ENCODE measurements at regions not wholly inside any gene's neighbourhood (a gene's known extent, or its start where the extent isn't known, plus 50 kb on each side); places are given as distances from the start of the nearest gene placed in this dataset.

DNA sequence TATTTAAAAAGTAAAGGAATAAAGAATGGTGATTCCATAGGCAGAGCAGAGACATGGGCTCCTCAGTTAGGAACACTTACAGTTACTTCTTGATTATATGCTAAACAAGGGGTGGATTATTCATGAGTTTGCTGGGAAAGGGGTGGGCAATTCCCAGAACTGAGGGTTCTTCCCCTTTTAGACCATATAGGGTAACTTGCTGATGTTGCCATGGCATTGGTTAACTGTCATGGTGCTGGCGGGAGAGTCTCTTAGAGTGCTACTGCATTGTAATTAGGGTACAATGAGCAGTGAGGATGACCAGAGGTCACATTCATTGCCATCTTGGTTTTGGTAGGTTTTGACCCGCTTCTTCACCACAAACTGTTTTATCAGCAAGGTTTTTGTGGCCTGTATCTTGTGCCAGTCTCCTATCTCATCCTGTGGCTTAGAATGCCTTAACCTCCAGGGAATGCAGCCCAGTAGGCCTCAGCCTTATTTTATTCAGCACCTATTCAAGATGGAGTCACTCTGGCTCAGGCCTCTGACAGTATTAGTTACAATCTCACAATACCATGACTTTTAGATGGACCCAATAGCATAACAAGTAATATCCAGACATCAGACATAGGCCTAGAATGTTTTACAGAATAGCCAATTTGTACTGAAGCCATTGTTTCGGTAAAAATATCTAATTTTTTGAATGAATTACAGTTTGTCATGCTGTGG is 106.8 kb downstream of the ZBTB18 start:
- intact Hi-C loops (cut with micrococcal nuclease), result no loop called here

DNA sequence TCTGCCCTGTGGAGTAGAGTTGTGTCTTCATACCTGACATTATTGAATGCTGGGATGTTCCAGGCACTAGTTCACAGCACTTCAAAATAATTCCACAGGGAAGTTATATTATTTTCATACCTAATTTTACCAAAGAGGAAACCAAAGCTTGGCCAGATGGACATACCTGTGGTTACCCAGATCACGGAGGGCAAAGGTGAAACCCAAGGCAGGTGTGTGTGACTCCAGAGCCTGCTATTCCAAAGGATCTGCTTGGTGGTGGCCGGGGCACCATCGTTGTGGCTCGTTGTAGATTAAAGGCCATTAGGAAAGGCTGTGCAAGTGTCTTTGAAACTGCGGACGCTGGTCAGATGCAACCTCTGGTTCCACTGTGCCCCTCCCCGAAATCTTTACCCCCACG is 108.6 kb downstream of the ZBTB18 start:
- intact Hi-C loops (cut with micrococcal nuclease), result no loop called here

DNA sequence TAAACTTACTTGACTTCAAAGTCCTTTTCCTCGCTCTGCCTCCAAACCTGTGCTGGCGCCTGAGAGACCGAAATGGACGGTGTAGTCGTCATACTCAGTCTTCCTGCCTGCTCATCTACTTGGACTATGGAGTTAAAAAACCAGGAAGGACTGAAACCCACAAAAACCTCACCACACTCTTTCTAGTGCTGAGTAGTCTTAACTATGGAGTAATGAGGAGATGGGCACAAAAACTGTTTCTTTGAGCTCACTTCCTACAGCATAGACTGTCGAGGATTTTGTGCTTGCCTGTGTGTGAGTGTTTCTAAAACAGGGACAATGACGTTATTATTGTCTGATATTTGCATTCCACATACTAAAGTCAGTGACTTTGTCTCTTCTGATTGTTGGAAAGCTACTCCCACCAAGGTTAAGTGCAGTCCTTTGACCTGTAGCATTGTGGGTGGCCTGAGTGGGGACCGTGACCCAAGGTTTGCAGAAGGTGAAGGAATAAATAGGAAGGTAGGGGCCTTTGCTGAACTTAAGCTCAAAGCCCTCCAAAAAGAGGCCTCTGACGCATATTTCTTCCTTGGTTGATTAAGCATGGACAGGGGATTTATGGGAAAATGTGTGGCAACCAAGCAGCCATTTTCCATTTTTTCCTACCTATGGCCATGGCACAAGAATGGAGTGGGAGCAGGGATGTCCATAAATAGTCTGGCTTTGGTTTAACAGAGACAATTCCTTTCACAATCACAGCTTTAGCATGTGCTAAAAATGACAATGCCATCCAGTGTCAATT is 109.6 kb downstream of the ZBTB18 start:
- intact Hi-C loops (cut with micrococcal nuclease), result no loop called here

DNA sequence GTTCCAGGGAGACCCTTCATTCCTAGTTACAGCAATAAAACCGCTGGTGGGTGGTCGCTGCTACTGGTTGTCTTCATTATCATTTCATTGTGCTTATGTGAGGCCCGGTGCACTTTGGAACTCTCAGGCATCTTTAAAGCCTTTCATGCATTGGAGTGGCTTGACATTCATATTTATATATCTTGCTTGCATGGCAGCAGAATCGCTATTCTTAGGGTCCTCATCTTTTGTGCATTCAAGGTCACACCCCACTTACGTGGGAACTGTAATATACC is 110.1 kb downstream of the ZBTB18 start:
- intact Hi-C loops (cut with micrococcal nuclease), result no loop called here

DNA sequence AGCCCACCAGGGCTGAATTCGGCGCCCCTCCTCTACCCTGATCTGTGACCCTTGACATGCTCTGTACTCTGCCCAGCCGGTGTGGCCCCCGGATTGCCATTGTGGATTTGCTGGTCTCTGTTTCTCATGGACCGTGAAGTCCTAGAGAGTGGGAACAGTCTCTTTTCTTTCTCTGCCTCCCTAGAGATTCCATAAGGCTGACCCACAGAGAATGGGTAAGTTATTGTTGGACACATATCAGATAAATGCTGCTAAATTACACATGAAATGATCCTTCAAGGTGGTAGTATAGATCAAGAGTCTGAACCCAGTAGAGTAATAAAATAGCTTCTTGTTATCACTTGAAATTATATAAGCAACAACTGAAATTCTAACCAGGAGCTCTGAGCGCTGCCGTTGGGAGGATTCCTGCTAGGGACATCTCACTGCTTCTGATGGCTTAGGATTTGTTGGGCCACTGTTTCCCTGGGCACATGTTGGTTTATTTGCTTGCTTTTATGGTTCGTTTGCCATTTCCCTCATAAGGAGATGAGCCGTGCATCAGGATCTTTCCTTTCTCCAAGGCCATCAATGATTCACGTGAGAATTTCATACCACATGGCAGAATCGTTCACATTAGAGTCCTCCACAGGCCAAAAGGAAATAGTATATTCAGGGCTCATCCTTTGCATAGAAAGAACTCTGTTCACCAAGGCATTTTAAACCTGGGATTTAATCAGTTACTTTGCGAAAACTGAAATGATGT is 111.9 kb downstream of the ZBTB18 start:
- intact Hi-C loops (cut with micrococcal nuclease), result no loop called here

DNA sequence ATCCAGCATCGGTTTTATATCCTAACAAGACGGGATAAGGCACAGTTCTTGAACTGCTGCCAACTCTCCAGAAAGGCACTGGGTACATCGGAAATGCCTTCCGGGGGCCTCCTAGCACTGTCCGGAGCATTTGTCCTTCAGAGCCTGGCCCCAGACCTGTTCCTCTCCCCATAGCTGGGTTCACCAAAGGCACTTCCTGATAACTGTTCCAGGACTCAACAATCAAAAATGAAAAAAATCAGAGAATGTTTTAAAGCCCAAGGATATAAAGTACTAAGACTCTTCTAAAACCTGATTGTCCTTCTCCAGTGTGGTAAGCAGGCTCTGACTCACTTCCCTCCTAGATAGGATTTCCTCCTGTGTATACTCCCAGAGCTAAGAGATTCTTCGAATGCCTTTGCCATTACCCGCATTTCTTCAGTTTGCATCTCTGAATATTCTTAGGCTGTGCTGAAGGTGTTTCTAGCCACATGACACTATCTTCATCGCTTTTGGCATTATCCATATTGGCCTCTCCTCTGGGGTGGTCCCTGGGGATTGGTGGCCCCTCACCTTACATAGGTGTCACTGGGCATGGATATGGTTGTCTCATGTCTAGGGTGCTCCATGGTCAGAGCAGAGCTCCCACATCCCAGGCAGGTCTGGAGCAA is 112.9 kb downstream of the ZBTB18 start:
- intact Hi-C loops (cut with micrococcal nuclease), result no loop called here

DNA sequence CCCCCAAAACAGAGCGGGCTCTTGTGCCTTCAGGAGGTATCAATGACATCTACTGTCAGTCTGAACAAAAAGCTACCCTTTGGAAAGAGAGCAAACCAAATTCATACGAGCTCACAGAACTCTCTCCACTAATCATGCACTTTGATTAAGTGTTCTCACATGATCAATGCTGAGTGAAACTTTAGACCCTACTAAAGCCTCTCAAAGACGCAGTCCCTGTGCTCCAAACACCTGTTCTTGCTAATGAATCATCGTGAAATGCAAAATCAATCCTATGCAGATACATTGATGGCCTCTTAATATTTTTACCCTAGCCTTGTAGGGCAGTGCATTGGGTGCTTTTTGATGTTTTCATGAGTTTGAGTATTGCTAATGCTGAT is 113.4 kb downstream of the ZBTB18 start:
- intact Hi-C loops (cut with micrococcal nuclease), result no loop called here

DNA sequence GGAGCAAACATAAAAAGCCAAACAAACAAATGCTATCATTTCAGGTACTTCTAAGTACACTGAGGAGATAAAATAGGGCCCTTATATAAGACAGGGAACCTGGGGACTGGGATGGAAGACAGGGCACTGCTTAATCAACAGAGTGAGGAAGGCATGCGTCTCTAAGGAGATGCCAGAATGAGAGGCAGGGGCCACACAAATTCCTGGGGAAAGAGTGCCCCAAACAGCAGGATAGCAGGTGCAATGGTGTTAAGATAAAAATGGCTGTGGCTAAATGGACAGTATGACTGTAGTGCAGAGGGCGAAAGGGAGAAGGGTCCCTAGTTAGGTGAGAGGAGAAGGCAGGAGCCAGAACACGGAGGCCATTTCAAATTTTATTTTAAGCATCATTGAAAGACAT is 113.9 kb downstream of the ZBTB18 start:
- intact Hi-C loops (cut with micrococcal nuclease), result no loop called here

DNA sequence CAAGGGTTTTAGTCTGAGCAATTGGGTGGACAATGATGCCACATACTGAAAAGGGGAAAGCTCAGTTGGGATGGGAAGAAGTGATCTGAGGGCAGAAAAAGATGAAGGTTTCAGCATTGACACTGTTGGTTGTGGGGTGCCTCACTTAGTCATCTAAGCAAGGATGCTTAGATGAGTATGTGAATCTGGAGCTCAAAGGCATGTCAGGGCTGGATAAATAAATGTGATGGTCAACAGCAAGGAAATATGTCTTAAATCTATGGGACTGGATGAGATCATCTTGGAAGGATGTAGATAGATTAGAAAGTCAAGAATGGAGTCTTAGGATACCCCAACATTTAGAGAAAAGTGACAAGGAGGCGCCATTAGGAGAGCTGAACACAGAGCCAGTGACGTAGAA is 114.6 kb downstream of the ZBTB18 start:
- intact Hi-C loops (cut with micrococcal nuclease), result no loop called here

DNA sequence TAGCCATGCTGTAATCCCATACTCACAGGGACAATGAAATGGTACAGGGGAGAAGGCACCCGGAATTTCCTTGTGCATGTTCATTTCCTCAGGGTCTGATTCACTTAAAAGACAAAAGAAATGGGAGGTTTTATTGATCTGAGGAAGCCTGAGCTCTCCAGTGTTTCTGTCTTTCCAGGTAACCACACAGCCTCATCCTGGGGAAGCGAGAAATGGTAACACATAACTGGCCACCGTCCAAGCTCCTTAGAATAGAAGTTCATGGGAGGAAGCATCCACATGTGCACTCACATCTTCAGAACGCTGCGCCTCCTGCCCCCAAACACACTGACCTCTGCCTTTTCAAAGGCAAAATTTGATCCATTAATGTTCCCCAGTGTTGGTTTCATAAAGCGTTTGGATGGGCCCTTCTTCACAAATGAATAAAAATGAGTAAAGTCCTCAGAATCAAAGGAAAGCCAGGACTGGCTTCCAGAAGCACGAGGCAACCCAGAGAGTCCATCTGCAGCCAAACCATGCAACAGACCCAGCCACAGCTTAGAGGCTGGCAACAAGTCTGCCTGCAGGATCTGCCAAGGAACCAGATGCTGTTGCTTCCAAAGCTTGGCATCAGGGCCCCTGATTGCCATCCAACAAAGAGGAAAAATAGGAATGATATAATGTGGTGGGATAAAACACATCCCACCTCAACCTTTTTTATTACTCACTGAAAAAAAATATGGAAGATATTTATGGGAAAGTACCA is 120.3 kb downstream of the ZBTB18 start:
- intact Hi-C loops (cut with micrococcal nuclease), result no loop called here

DNA sequence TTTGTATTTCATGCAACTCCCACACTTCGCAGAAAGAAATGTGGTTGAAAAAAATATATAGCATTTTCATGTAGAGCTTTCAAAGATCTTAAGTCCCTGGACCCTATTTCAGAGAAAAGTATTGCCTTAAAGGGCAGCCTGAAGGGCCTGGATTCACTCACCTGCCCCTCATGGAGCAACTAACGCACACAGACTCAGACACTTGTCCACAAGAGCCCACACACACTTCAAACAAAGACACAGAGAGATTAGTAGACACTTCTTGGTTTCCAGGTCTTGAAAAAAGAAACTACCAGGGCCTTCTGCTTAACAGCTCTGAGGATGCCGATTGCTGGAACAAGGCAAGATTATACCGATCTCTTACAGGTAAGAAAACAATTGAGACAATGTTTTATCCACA is 122.2 kb downstream of the ZBTB18 start:
- intact Hi-C loops (cut with micrococcal nuclease), result no loop called here

DNA sequence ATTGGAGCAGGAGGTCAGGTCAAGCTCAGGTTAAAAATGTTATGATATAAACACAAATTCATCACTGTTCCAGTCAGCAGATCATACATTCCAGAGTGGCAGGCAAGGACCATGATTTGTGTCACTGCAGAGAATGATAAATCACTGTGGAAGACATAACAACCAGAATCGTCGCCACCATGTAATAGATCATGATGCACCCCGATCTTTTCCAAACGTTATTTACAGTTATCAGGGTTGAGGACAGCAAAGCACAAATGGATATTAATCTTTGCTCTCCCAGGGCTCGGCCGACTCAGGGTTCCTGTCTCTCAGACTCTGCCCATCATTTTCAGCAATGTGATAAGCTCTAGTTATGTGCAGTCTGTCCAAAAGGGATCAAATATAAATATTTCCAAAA is 122.7 kb downstream of the ZBTB18 start:
- intact Hi-C loops (cut with micrococcal nuclease), result no loop called here

DNA sequence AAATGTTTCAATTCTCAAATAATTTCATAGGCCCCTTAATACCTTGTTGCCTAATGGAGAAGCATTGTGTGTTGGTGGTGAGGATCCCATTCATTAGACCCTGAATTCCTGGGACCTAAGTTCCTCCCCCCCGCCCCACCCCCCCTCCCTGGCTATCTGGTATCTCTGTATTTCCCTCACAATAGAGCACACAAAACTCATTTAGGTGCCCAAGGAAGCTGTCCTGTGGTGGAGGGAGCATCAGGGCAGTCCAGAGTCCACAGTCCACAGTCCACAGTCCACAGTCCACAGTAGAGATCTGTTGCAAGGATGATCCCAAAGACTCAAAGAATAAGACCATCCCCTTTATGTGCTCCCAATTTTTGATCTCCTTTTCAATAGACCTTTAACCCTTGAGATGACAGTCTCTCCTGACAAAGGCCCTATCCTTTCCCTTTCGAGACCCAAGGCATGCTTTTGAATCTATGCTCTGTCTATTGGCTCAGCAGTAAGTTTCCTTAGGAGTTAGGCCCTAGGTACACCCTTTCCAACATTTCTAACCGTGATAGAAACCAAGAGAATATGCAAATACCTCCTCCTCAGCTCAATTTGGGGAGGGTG is 123.9 kb downstream of the ZBTB18 start:
- intact Hi-C loops (cut with micrococcal nuclease), result no loop called here

DNA sequence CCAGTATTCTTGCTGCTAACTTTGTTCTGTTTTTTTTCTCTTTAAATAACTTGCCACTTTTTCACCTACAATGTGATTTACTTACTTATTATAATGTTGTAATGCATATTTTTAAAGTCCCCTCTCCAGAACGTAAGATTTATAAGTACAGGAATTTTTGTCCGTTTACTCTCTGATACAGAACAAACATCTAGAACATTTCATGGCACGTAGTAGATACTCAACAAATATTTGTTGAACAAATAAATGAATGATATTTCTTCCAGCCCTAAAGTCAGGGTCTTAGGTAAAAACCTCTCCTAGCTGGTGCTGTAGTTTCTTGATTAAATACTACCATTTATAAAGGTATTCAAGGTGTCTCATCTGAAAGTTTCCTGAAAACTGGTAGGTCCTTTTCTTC is 125.1 kb downstream of the ZBTB18 start:
- intact Hi-C loops (cut with micrococcal nuclease), result no loop called here

DNA sequence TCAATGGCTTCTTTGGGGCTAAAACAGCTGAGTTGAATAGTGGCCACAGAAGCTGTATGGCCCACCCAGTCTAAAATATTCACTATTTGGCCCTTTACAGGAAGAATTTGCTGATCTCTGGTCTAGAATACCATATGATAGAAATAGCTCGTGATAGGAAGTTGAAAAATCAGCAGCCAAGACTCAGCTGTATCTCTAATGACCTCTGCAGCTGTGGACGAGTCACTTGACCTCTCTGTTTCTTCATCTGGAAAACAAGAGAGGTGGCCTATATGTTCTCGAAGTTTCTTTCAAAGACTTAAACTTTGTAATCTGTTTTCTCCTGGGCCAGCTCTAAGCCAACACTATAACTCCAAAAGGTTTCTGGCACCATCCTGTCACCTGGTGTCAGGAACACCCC is 129.2 kb downstream of the ZBTB18 start:
- intact Hi-C loops (cut with micrococcal nuclease), result no loop called here

DNA sequence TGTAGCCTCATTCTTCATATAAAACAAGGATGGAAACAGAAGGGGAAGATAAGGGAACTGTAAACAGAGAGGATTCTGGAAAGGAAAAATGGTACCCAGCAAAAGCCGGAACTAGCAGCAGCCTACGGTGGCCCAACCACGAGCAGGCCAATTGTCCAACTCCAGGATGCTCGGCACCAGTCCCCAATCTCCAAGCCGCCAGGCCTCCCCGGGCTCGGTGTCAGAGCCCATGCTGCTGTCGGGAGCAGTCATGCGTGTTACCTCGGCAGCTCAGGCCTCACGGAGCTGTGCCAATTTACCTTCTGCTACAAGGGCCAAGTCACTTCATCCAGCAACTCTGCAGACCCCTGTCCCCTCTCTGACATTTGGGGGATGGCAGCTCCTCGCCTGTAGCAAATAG is 130.8 kb downstream of the ZBTB18 start:
- intact Hi-C loops (cut with micrococcal nuclease), result no loop called here

DNA sequence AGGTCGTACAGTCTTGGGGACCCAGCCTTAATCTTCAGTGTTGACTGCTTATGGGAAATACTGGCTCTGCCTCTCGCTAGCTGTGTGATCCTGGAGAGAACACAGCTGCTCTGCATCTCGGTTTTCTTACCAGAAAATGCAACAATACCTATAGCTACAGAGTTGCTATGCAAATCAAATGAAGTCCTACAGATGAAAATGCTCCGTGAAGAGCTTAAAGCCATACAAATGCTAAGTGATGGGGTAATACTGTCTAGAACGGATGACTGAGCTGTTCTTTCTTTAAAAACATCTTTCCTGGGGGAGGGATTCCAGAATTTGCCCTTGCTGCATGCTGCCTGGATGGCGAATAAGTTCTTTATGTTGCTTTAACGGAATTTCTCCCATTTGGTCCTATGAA is 132.0 kb downstream of the ZBTB18 start:
- intact Hi-C loops (cut with micrococcal nuclease), result no loop called here

DNA sequence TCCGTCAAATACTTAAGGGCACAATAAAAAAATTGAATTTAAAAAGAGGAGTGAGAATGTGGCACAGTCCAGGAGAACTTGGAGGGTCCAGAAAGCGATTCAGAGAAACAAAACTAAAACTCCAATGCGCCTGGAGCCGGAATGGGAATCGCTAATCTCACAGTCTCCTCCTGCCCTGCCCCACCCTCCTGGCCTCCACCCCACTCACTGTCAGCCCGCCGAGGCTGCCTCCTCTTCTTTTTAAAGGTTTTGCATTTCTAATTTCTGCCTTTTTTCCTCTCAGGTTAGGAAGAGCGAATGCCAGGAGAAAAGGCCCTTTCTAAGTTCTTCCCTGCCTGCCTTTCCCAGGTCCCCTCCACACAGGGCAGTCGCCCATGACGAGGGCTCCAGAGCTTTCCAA is 135.3 kb downstream of the ZBTB18 start:
- intact Hi-C loops (cut with micrococcal nuclease), result no loop called here

DNA sequence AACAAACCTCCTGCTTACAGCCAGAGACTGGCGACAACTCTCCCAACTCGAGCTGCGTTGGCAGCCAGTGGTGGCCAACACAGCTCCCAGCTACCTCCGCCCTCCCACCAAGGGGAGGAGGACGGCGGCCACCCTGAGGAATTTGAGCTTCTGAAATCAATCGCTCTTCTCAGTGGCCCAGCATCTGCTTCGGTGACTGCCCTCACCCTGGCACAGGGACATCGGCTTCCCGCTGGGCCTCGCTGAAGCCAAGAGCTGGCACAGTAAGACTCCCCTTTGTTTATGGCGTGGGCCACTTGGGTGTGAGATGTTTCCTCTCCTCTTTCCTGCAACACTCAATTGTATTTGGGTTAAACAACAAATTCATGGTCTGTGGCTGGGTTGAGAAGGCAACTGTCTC is 136.2 kb downstream of the ZBTB18 start:
- intact Hi-C loops (cut with micrococcal nuclease), result no loop called here

DNA sequence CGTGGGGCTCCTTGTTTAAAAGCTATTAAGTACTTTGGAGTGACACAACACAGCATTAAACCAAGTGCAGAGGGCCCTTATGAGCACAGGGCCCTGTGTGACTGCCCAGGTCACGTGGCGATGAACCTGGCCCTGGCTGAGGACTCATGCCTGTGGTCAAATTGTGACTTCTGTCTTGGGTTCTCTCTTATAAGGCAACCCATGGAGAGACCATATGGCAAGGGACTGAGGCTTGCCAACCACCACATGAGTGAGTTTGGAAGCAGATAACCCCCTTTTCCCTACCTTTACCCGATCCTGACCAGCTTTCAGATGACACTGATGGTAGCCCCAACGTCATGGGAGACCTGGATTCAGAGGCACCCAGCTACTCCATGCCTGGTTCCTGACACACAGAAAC is 140.5 kb downstream of the ZBTB18 start:
- intact Hi-C loops (cut with micrococcal nuclease), result no loop called here

DNA sequence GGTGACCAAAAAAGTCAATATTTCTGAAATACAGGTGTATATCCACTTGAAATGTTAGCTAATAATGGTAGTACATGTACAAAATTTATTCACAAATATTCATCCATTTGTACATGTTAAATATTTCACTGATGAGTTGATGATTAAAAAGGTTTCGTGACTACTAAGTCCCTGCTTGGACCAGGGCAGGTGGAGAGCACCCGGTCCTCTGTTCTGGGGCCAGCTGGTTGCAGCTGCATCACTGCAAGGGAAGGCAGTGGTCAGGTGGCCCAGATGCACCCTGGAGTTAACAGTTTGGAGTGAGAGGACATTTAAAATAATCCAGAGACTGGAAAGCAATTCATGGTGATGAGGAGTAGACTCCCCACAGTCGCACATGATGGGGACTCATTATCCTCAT is 141.2 kb downstream of the ZBTB18 start:
- intact Hi-C loops (cut with micrococcal nuclease), result no loop called here
